ENCODE measurements at regions not wholly inside any gene's neighbourhood (a gene's known extent, or its start where the extent isn't known, plus 50 kb on each side); places are given as distances from the start of the nearest gene placed in this dataset.

DNA sequence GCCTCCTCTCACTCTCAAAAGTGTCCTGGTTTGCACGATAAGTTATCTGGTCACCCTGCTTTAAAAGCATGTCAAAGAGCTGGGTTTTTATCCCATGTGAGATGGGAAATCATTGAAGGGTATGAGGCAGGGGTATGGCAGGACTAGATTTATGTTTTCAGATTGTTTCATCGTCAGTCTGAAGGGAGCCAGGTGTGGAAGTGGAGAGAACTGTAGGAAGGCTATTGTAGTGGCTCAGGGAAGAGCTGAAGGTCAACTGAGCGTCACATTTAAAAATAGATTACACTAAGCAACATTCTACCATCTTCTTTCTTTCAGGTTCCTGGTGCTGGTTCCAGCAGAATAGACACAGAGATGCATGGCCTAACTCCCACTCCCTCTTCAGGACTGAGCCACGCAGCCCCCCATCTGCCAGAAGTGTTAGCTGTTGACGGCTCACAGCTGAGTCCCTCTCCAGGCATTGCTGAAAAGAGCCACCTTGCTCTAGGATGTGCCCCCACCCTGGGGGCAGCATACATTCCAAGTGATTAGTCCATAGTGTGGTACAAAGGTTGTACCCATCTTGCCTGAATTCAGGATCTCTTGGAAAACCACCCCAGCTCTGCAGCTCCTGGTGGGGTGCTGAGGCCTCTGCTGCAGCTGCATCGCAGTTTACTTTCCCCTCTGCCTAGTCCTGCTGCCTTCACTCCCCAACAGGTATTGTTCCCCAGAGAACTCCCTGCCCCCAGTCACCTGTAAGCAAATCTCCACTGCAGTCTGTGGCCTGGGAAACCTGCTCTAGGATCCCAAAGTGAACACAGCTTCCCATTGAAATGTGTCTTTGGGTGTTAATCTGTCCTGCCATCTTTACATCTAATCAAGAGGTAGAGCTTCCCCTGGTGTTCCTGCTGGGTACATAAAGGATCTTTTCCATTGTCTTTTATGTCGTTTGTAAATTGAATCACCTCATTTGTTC is 79.5 kb upstream of the KLF7 start:
- TF ChIP-seq, protein P1, sequence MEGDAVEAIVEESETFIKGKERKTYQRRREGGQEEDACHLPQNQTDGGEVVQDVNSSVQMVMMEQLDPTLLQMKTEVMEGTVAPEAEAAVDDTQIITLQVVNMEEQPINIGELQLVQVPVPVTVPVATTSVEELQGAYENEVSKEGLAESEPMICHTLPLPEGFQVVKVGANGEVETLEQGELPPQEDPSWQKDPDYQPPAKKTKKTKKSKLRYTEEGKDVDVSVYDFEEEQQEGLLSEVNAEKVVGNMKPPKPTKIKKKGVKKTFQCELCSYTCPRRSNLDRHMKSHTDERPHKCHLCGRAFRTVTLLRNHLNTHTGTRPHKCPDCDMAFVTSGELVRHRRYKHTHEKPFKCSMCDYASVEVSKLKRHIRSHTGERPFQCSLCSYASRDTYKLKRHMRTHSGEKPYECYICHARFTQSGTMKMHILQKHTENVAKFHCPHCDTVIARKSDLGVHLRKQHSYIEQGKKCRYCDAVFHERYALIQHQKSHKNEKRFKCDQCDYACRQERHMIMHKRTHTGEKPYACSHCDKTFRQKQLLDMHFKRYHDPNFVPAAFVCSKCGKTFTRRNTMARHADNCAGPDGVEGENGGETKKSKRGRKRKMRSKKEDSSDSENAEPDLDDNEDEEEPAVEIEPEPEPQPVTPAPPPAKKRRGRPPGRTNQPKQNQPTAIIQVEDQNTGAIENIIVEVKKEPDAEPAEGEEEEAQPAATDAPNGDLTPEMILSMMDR (IDR thresholded peaks at IDR 0.05): no peak
- no peak for TF ChIP-seq POLR2A (IDR thresholded peaks at IDR 0.05)

Measured in heart left ventricle (tissue), 13 donors.